WTC11 (cell line): ENCODE measurements at regions not wholly inside any gene's neighbourhood (a gene's known extent, or its start where the extent isn't known, plus 50 kb on each side); places are given as distances from the start of the nearest gene placed in this dataset.

Experiments used
- CBFB ChIP-seq: sonication (generic); formaldehyde crosslinking; IDR thresholded peaks from 2 replicates; pipeline ENCODE4 v1.8.1; 2022; ENCODE audit warnings: mild to moderate bottlenecking, low read depth, missing genetic modification reagents
- NFYB ChIP-seq: sonication (generic); formaldehyde crosslinking; conservative IDR thresholded peaks from 2 replicates; pipeline ENCODE4 v1.8.0; 2022; ENCODE audit warnings: low read depth, missing genetic modification reagents
- NR1H2 ChIP-seq: sonication (generic); formaldehyde crosslinking; IDR thresholded peaks from 2 replicates; pipeline ENCODE4 v1.9.0; 2021; ENCODE audit warnings: mild to moderate bottlenecking, moderate library complexity, missing genetic modification reagents
- RELA ChIP-seq: sonication (generic); formaldehyde crosslinking; IDR thresholded peaks from 2 replicates; pipeline ENCODE4 v1.8.1; 2022; ENCODE audit warnings: missing genetic modification reagents, mild to moderate bottlenecking, borderline replicate concordance
- TCF7 ChIP-seq: sonication (generic); formaldehyde crosslinking; IDR thresholded peaks from 2 replicates; pipeline ENCODE4 v1.8.0; 2022; ENCODE audit warnings: mild to moderate bottlenecking, low read depth, missing genetic modification reagents, moderate library complexity
- ZNF423 ChIP-seq: fragments of 250-450 bp; sonication (Bioruptor Pico); IDR thresholded peaks from 2 replicates; pipeline ENCODE4 v2.1.2; 2022; ENCODE audit warnings: mild to moderate bottlenecking, moderate library complexity
- TF ChIP-seq, protein P1 (sequence below): fragments of 200-600 bp; IDR thresholded peaks from 2 replicates; pipeline ENCODE4 v1.8.0; 2022; ENCODE audit warnings: antibody characterized with exemption
- TF ChIP-seq, protein P2 (sequence below): sonication (generic); formaldehyde crosslinking; IDR thresholded peaks from 2 replicates; pipeline ENCODE4 v1.8.0; 2022; ENCODE audit warnings: mild to moderate bottlenecking, missing genetic modification reagents
- TF ChIP-seq, protein P3 (sequence below): fragments of 250-450 bp; sonication (Bioruptor Pico); IDR thresholded peaks from 2 replicates; pipeline ENCODE4 v1.9.0; 2021; ENCODE audit warnings: mild to moderate bottlenecking, borderline replicate concordance
- TF ChIP-seq, protein P4 (sequence below): sonication (generic); formaldehyde crosslinking; IDR thresholded peaks from 2 replicates; pipeline ENCODE4 v1.8.1; 2023; ENCODE audit warnings: mild to moderate bottlenecking, missing genetic modification reagents, moderate library complexity
- TF ChIP-seq, protein P5 (sequence below): sonication (generic); formaldehyde crosslinking; IDR thresholded peaks from 2 replicates; pipeline ENCODE4 v1.8.0; 2022; ENCODE audit warnings: mild to moderate bottlenecking, missing genetic modification reagents

DNA sequence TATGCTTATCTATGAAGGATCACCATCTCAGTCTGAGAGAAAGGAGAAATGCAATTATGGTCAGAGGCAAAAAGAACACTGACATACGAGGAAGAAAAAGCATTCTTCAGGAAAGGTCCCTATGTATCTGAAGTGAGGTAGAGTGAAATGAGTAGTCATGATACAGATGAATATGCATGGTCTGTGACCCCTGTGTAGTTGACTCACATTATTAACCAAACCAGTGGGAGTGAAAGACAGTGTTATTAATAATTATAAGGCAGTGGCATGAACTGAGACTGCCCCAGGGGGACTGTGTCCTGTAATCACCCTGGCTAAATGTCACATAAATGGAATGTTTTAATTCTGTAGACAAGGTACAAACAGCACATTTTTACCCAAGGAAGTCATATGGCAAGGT is 1320.2 kb upstream of the PCDH9 start:
- TF ChIP-seq, protein P1, sequence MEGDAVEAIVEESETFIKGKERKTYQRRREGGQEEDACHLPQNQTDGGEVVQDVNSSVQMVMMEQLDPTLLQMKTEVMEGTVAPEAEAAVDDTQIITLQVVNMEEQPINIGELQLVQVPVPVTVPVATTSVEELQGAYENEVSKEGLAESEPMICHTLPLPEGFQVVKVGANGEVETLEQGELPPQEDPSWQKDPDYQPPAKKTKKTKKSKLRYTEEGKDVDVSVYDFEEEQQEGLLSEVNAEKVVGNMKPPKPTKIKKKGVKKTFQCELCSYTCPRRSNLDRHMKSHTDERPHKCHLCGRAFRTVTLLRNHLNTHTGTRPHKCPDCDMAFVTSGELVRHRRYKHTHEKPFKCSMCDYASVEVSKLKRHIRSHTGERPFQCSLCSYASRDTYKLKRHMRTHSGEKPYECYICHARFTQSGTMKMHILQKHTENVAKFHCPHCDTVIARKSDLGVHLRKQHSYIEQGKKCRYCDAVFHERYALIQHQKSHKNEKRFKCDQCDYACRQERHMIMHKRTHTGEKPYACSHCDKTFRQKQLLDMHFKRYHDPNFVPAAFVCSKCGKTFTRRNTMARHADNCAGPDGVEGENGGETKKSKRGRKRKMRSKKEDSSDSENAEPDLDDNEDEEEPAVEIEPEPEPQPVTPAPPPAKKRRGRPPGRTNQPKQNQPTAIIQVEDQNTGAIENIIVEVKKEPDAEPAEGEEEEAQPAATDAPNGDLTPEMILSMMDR = no peak
- no peak for TF ChIP-seq NR1H2 (CRISPR knock-in tag)
- TF ChIP-seq, protein P2, sequence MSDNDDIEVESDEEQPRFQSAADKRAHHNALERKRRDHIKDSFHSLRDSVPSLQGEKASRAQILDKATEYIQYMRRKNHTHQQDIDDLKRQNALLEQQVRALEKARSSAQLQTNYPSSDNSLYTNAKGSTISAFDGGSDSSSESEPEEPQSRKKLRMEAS (CRISPR knock-in tag) = no peak
- TF ChIP-seq, protein P3, sequence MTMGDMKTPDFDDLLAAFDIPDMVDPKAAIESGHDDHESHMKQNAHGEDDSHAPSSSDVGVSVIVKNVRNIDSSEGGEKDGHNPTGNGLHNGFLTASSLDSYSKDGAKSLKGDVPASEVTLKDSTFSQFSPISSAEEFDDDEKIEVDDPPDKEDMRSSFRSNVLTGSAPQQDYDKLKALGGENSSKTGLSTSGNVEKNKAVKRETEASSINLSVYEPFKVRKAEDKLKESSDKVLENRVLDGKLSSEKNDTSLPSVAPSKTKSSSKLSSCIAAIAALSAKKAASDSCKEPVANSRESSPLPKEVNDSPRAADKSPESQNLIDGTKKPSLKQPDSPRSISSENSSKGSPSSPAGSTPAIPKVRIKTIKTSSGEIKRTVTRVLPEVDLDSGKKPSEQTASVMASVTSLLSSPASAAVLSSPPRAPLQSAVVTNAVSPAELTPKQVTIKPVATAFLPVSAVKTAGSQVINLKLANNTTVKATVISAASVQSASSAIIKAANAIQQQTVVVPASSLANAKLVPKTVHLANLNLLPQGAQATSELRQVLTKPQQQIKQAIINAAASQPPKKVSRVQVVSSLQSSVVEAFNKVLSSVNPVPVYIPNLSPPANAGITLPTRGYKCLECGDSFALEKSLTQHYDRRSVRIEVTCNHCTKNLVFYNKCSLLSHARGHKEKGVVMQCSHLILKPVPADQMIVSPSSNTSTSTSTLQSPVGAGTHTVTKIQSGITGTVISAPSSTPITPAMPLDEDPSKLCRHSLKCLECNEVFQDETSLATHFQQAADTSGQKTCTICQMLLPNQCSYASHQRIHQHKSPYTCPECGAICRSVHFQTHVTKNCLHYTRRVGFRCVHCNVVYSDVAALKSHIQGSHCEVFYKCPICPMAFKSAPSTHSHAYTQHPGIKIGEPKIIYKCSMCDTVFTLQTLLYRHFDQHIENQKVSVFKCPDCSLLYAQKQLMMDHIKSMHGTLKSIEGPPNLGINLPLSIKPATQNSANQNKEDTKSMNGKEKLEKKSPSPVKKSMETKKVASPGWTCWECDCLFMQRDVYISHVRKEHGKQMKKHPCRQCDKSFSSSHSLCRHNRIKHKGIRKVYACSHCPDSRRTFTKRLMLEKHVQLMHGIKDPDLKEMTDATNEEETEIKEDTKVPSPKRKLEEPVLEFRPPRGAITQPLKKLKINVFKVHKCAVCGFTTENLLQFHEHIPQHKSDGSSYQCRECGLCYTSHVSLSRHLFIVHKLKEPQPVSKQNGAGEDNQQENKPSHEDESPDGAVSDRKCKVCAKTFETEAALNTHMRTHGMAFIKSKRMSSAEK (CRISPR knock-in tag) = no peak
- TF ChIP-seq ZNF423 (CRISPR knock-in tag) = no peak
- TF ChIP-seq, protein P4, sequence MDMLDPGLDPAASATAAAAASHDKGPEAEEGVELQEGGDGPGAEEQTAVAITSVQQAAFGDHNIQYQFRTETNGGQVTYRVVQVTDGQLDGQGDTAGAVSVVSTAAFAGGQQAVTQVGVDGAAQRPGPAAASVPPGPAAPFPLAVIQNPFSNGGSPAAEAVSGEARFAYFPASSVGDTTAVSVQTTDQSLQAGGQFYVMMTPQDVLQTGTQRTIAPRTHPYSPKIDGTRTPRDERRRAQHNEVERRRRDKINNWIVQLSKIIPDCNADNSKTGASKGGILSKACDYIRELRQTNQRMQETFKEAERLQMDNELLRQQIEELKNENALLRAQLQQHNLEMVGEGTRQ (CRISPR knock-in tag) = no peak
- TF ChIP-seq, protein P5, sequence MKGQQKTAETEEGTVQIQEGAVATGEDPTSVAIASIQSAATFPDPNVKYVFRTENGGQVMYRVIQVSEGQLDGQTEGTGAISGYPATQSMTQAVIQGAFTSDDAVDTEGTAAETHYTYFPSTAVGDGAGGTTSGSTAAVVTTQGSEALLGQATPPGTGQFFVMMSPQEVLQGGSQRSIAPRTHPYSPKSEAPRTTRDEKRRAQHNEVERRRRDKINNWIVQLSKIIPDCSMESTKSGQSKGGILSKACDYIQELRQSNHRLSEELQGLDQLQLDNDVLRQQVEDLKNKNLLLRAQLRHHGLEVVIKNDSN (CRISPR knock-in tag) = no peak
- no peak for TF ChIP-seq NFYB
- no peak for TF ChIP-seq RELA (CRISPR knock-in tag)
- TF ChIP-seq TCF7 (CRISPR knock-in tag) = no peak
- TF ChIP-seq CBFB (CRISPR knock-in tag) = no peak
